GM04504 (cell line): ENCODE measurements at regions not wholly inside any gene's neighbourhood (a gene's known extent, or its start where the extent isn't known, plus 50 kb on each side); places are given as distances from the start of the nearest gene placed in this dataset.
"Not testable (repeated sequence)": the region's sequence is repeated elsewhere in the genome, so short reads cannot be mapped to it uniquely, and the experiment has no call there.

Experiments
- DNase-seq: peaks from one replicate; pipeline ENCODE4 v3.0.0-alpha.2; 2012; ENCODE audit warnings: low read depth

DNA sequence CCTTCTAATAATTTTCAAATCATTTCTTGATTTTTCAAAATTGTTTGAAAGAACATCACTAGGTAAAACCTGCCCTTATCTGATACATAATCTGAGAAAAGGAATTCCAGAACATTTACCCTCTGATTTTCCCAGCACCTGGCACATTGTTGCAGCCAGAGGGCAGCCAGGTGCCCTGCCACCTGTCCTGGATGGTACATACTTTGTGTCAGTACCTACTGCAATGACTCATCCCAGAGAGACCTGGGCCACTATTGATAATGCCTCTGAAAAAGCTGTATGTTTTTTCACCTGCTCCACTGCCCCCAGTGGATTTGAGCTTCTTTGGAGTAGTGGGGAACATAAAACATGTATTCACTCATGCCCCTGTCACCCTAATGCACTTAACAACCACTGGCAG, 648.9 kb upstream of the GBE1 start:
- DNase-seq, result no peak

- no peak for DNase-seq
Observed at GRCh38 chr3:82409842-82410241, 648.4 kb upstream of the GBE1 start.

DNA sequence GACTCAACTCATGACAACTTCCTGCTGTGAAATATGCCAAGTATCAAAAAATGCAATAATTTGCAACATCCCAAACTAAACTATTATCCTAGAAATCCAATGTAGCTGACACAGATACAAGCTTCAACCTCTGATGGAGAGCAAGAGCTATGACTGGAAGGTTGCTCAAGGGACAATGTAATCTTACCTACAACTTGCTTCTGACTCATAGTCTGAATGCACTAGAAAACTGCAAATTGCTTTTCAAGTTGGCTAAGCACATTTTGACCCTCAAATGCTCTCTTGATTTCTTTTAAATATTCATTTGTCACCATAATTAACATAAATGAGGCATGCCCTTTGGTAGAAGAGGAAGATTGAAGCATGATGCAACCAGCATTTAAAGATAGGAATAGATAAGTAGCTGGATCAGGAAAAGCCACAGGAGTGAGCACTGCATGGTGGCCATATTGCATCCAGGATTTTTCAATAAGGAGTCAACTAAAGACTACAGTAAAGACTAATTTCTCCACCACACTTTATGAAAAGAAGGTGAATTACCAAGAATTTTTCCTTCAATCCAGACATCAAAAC, 630.8 kb upstream of the GBE1 start:
- no peak for DNase-seq

DNA sequence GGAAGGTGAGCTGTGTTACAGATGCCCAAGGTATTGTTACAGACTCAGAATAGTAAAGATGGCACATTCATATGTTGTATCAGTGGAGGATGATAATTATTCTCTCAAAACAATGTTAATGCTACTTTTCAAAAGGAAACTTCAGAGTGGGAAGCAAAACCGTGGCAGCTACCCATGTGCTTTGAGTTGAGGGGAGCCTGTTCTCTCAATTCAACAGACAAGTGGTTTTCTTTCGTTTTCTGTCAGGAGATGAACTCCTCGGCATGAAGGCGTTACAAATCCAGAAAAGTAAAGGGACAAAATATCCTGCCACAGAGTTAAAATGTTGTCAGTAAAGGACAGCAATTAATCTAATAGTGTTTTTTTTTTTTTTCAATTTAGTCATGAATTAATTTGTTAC, 629.4 kb upstream of the GBE1 start:
- DNase-seq, result no peak

DNA sequence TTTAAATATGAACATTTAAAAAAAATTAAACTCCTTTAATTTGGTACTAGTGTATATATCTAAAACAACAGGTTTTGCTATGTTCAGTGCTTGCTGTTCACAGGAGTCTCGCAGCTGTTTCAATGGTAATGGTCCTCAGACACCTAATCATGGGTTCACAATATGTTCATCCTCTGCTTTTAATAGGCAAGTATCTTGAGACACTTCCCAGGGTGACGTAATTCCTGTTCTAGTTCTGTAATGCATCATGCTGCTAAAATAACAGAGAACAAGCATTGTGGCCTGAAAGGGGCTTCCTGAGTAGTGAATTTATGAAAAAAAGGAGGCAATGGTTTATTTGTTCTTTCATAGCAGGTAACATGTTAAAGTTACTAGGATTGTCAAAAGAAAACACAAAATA, 625.2 kb upstream of the GBE1 start:
- no peak for DNase-seq

DNA sequence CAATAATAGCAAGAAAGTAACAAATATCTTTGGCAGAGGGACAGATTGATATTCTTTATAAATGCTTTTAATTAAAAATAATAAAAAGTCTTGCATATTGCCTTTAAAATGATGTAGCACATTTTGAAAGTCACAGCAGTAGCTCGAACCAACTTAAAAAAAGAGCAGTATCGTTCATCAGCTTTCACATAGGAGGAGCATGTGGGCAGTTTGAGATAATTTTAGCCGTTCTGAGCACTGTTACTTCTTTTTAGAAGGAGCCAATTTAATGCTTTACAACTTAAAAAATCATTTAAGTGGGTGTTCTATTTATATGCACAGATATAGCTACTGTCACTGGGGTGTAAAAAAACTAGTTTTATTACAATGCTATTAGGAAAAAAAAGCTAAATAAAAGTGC, 622.7 kb upstream of the GBE1 start:
- no peak for DNase-seq

DNA sequence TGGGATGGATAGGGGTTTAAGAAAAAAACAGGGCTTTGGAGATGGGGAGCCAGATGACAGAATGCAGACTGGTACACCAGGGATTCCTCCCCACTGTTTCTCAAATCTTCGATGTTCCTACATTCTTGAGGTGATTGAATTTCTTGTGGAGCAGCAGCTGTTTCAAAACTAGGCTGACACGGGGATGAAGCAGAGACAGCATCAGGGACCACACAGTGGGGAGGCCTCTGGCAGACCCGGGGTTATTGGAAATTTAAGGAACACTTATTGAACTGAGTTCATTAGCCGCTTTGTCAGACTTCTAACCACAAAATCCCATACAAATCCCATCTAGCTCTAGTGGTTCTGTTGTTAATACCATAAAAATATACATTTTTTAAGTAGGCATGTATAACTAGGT, 621.4 kb upstream of the GBE1 start:
- DNase-seq, result no peak

DNA sequence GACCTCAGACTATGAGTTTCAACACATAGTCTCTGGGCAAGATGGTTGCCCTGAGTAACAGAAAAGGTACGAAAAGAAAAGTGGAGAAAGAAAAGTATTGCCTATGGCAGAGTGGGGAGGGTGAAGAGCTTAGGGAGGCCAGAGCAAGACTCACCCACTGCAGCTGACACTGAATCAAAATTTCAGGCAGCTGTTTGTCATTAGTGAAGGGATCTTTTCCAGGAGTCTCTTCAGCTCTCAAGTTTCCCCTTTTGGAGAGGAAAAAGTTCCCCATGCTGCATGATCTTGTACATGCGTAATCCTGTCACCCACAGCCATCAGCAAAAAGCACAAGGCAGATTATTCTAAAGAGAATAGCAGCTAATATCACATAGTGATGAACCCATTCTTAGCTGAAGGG, 616.9 kb upstream of the GBE1 start:
- no peak for DNase-seq

DNA sequence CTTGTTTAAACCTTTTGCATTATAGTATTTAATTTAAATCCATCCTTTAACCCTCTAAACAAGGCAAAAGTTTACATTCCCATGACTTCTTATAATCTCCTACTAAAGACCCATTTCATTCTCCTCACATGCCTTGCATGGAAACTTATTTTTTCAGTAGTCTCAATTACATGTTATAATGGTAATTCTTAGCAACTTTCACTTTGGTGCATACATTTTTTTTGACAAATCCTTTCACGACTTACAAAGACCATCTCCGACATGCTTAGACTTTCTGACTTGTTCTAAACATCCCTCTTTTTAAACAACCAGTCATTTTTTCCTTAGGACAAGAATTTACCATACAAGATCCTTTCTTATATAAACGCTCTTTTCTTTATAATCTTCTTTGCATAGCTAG, 615.4 kb upstream of the GBE1 start:
- DNase-seq, result no peak

DNA sequence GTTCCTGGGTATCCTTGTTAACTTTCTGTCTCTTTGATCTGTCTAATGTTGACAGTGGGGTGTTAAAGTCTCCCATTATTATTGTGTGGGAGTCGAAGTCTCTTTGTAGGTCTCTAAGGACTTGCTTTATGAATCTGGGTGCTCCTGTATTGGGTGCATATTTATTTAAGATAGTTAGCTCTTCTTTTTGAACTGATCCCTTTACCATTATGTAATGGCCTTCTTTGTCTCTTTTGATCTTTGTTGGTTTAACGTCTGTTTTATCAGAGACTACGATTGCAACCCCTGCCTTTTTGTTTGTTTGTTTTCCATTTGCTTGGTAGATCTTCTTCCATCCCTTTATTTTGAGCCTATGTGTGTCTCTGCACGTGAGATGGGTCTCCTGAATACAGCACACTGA, 612.4 kb upstream of the GBE1 start:
- DNase-seq, result not testable (repeated sequence)

GRCh38 chr3:82364827-82365226, 603.4 kb upstream of the GBE1 start:
- DNase-seq, result no peak

GRCh38 chr3:82363131-82363530, 601.7 kb upstream of the GBE1 start:
- no peak for DNase-seq

DNA sequence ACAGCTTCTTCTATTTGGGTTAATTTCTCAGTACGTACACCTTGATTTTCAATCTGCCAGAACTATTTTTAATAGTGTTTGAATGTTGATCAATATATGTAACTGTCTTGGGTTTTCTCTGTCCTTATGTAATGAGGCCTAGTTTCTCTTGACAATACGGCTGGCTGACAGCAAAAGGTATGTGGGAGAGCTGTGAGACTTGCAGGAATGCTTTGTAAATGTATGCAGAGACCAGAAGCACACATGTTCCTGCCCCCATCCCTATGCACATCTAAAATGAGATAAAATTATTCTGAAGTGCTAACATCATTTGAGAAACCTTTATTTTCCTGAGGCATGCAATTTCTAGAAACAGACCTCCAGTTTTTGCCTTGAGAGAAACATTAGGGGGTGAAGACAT, 593.8 kb upstream of the GBE1 start:
- no peak for DNase-seq

- no peak for DNase-seq
Observed at GRCh38 chr3:82354228-82354627, 592.8 kb upstream of the GBE1 start.

DNA sequence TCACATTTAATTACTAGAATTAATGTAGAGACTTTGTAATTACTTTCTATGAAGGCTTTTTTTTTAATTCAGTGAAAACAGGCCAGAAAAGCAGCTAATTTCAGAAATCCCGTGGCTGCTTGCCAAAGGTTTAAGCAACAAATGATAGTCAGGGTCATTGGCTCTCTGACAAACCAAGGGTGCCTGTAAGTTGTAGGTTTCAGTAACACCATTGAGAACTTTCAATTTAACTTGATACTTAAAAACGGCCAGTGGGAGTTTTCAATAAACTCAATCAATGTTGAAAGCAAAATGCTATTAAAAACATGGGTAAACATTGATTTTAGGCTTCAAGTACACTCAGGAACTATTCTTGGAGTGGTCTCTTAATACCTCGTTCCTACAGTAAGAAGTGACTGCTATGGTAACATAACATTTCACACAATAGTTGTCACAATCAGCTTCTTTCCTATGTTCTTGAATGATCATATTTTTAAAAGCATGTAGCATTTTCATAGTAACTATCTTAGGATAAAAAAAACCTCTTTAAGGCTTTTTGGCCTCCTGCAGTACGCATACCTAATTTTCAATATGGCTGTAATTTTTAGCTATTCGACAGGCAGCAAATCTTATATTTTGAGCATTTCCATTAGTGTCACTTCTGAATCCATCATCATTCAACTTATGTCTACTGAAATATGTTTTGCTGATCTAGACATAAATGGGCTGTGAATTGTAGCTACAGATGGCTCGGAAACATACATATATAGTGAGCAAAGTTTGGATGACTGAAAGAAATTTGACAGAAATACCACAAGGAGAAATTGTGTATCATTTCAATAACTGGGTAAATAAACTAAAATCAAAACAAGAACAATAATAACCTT, 592.1 kb upstream of the GBE1 start:
- no peak for DNase-seq

- DNase-seq, result no peak
Observed at GRCh38 chr3:82347585-82347984, 586.1 kb upstream of the GBE1 start.

DNA sequence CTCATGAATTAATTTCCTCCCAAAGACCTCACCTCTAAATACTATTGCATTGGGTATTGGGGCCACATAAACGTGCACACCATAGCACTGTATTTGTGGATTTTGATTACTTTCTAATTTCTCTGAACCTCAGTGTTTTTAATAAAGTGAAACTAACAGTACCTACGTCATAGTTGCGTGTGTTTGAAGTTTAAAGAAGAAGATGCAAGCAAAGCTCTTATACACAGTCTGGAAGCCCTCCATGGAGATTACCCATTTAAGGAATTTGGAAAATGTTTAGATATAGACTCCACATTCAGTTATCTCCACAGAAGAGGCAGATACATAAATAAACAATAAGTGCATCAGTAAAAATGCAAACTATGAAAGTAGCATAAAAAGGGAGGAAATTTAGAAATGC, 581.1 kb upstream of the GBE1 start:
- DNase-seq, result no peak

DNA sequence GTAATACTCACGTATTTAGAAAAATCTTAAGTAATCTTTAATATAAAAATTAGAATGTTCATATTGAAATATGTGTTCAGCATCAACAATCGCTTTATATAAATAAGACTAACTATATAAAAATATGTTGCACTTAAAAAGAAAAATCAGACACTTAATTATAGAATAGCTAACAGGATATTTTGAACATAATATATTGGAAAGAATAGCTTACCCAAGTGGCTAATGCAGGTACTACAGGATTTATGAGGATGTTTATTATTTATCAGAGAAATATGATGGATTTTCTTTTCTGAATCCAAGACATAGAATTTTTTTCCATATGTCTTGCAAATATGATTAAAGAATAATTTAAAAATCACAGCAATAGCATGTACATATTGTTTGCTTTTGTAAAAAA, 567.9 kb upstream of the GBE1 start:
- no peak for DNase-seq

GRCh38 chr3:82311901-82312300, 550.5 kb upstream of the GBE1 start:
- no peak for DNase-seq

DNA sequence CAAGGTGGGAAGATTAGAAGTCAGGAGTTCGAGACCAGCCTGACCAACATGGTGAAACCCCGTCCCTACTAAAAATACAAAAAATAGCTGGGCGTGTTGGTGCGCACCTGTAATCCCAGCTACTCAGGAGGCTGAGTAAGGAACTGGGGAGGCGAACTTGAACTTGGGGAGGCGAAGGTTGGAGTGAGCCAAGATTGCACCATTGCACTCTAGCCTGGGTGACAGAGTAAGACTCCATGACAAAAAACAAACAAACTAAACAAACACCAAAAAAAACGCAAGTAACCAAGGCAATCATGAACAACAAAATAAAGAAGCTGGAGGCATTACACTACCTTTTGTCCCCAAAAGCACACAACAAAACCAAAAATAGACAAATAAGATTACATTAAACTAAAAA, 547.3 kb upstream of the GBE1 start:
- DNase-seq, result no peak

- DNase-seq, result no peak
Observed at GRCh38 chr3:82306189-82306588, 544.7 kb upstream of the GBE1 start.

DNA sequence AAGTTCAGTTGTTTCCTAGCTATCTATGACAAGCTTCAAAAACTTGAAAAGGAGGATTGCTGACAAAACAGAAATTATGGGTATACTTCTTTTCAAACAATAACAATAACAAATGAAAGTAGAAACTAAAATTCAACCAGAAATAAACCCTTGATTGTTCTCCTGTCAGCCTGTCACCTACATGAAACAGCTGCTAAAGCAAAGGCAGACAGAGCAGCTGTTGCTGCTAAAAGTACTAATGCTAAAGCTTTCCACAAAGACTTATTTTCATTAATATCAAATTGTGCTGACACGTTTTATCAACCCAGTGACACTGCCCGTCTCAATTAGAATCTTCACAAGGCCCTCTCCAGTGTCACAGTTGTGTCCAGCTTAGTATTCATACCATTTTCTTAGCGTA, 533.2 kb upstream of the GBE1 start:
- no peak for DNase-seq

DNA sequence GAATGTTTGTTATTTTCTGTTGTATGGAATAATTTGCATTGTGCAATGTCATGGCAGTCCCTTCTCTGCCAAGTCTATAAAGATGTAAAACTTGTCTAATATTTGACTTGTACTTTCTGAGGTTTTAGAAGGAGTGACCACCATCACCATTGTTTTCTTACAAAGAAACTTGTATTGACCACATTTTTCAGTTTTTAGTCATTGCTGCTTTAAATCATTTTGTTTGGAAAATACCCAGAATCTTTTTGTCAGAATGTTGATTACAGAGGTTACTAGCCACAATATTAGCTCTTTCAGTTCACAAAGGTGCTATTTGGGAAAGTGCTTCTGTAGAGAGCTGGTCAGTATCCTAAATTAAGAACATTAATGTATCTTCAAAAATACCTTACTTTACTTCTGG, 532.4 kb upstream of the GBE1 start:
- no peak for DNase-seq

- DNase-seq, result no peak
Observed at GRCh38 chr3:82293435-82293834, 532.0 kb upstream of the GBE1 start.
